Liver (tissue), 7 donors: ENCODE measurements at regions not wholly inside any gene's neighbourhood (a gene's known extent, or its start where the extent isn't known, plus 50 kb on each side); places are given as distances from the start of the nearest gene placed in this dataset.

Experiments
- DNase-seq: peaks from one replicate; pipeline ENCODE4 v3.0.0-alpha.2; 2017; ENCODE audit warnings: low spot score
- H3K27ac ChIP-seq, 2 donors: one replicate each; pipeline ENCODE4 v1.7.0; 2013; ENCODE audit warnings: inconsistent platforms in 2 of 2, low read length in 2 of 2, control low read depth in 1 of 2, low read depth in 1 of 2, mild to moderate bottlenecking in 1 of 2
- H3K27me3 ChIP-seq, 4 donors: one replicate each; pipeline versions ENCODE4 v1.6.1 to v1.7.0; 2013; ENCODE audit warnings: low read length in 3 of 4, inconsistent platforms in 1 of 4, mild to moderate bottlenecking in 1 of 4, moderate library complexity in 1 of 4; ENCODE audit not compliant: control insufficient read depth in 4 of 4, insufficient read depth in 4 of 4
- H3K36me3 ChIP-seq, 4 donors: one replicate each; pipeline versions ENCODE4 v1.6.1 to v1.7.0; 2013; ENCODE audit warnings: low read length in 3 of 4, mild to moderate bottlenecking in 3 of 4, low read depth in 1 of 4, moderate library complexity in 1 of 4; ENCODE audit not compliant: control insufficient read depth in 4 of 4, insufficient read depth in 3 of 4
- H3K4me1 ChIP-seq, 4 donors: one replicate each; pipeline versions ENCODE4 v1.6.1 to v1.7.0; 2013; ENCODE audit warnings: low read length in 3 of 4, mild to moderate bottlenecking in 3 of 4, moderate library complexity in 1 of 4; ENCODE audit not compliant: control insufficient read depth in 4 of 4, insufficient read depth in 4 of 4
- H3K4me3 ChIP-seq, 3 donors: one replicate each; pipeline versions ENCODE4 v1.6.1 to v1.7.0; 2013; ENCODE audit warnings: low read length in 3 of 3, control low read depth in 1 of 3, low read depth in 1 of 3, mild to moderate bottlenecking in 1 of 3
- H3K9ac ChIP-seq, 2 donors: one replicate each; pipeline ENCODE4 v1.7.0; 2013; ENCODE audit warnings: low read length in 2 of 2, mild to moderate bottlenecking in 2 of 2, moderate library complexity in 2 of 2, control low read depth in 1 of 2, low read depth in 1 of 2
- H3K9me3 ChIP-seq, 4 donors: one replicate each; pipeline versions ENCODE4 v1.6.1 to v1.7.0; 2013; ENCODE audit warnings: low read length in 3 of 4; ENCODE audit not compliant: control insufficient read depth in 4 of 4
- ATF3 ChIP-seq: IDR thresholded peaks from 2 replicates; pipeline ENCODE4 v1.6.1; 2016; ENCODE audit warnings: antibody characterized with exemption
- EGR1 ChIP-seq, 2 donors: IDR thresholded peaks; 2 replicates each; pipeline ENCODE4 v1.6.1; 2016 to 2018; ENCODE audit warnings: antibody characterized with exemption in 2 of 2, low read depth in 2 of 2
- FOXA1 ChIP-seq: IDR thresholded peaks from 2 replicates; pipeline ENCODE4 v1.6.1; 2016; ENCODE audit warnings: antibody characterized with exemption
- FOXA2 ChIP-seq: IDR thresholded peaks from 2 replicates; pipeline ENCODE4 v1.6.1; 2016; ENCODE audit warnings: antibody characterized with exemption
- GABPA ChIP-seq, 2 donors: IDR thresholded peaks in 1 of 2; conservative IDR thresholded peaks in 1 of 2; 2 replicates each; pipeline ENCODE4 v1.6.1; 2016; ENCODE audit warnings: antibody characterized with exemption in 2 of 2, mild to moderate bottlenecking in 1 of 2, moderate library complexity in 1 of 2
- HNF4A ChIP-seq, 2 donors: conservative IDR thresholded peaks; 2 replicates each; pipeline ENCODE4 v1.6.1; 2016; ENCODE audit warnings: antibody characterized with exemption in 2 of 2, mild to moderate bottlenecking in 2 of 2
- HNF4G ChIP-seq: IDR thresholded peaks from 2 replicates; pipeline ENCODE4 v1.6.1; 2016; ENCODE audit warnings: antibody characterized with exemption
- JUND ChIP-seq, 2 donors: IDR thresholded peaks; 2 replicates each; pipeline ENCODE4 v1.6.1; 2016; ENCODE audit warnings: antibody characterized with exemption in 2 of 2
- MAX ChIP-seq: IDR thresholded peaks from 2 replicates; pipeline ENCODE4 v1.6.1; 2016; ENCODE audit warnings: antibody characterized with exemption
- NR2F2 ChIP-seq: IDR thresholded peaks from 2 replicates; pipeline ENCODE4 v1.6.1; 2016; ENCODE audit warnings: antibody characterized with exemption
- RAD21 ChIP-seq, 2 donors: IDR thresholded peaks; 2 replicates each; pipeline ENCODE4 v1.6.1; 2016; ENCODE audit warnings: antibody characterized with exemption in 2 of 2, mild to moderate bottlenecking in 2 of 2
- REST ChIP-seq: IDR thresholded peaks from 2 replicates; pipeline ENCODE4 v1.6.1; 2016; ENCODE audit warnings: antibody characterized with exemption, mild to moderate bottlenecking
- RXRA ChIP-seq, 2 donors: IDR thresholded peaks; 2 replicates each; pipeline ENCODE4 v1.6.1; 2017 to 2018; ENCODE audit warnings: antibody characterized with exemption in 2 of 2, mild to moderate bottlenecking in 1 of 2
- SP1 ChIP-seq: IDR thresholded peaks from 2 replicates; pipeline ENCODE4 v1.6.1; 2018; ENCODE audit warnings: antibody characterized with exemption, mild to moderate bottlenecking
- TAF1 ChIP-seq: conservative IDR thresholded peaks from 2 replicates; pipeline ENCODE4 v1.6.1; 2016; ENCODE audit warnings: antibody characterized with exemption, mild to moderate bottlenecking
- YY1 ChIP-seq: IDR thresholded peaks from 2 replicates; pipeline ENCODE4 v1.6.1; 2016; ENCODE audit warnings: antibody characterized with exemption, mild to moderate bottlenecking
- ZBTB33 ChIP-seq: IDR thresholded peaks from 2 replicates; pipeline ENCODE4 v1.6.1; 2016; ENCODE audit warnings: antibody characterized with exemption
- WGBS: extraction: QIAGEN DNeasy Blood & Tissue Kit; methylation state at CpG from one replicate; pipeline ENCODE4 v1.1.7; 2013; 5-methylcytosine and 5-hydroxymethylcytosine counted together
- donor health status: healthy.
- donor health status: healthy.
- donor health status: healthy.
- donor health status: healthy.

DNA sequence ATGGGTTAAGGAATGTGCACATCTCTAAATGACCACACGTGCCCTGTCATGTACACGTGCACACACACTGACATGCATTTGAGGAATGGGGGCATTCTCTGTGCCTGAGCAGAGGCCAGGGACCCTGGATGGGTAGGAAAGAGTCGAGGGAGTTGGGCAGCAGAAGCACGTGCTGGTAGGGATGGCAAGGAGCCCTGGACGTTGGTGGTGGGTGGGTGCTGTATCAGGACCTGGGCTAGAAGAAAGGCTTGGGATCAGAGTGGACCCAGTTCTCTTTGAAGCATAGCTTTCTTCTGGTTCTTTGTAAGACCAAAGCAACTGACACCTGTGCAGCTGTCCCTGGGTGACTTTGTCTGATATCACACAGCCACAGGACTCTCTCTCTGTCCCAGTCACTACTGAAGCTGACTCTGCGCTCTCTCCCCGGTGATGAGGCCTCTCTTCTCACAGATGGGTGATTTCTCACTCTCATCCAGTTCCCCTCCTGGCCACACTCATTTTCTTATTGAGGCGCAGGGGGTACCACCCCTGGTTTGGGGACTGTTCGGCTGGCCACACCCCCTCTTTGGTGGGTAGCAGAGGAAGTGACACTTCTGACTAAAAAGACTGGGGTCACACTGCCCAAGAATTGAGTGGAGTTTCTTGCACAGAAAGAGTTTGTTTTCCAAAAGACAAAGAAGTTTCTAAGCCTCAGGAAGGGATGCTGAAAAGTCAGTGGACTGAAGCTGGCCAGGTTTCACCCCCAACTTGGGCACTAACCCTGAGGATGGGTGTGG is 171.7 kb upstream of the RTL1 start:
- 64% methylated on average over 9 of the region's 9 CpGs for WGBS
- Histone ChIP-seq H3K9ac (no peak overlapping the region), H3K9me3 (no peaks in the 10 kb centered on the region), H3K27ac (no peak overlapping the region), H3K36me3 (no peaks in the 10 kb centered on the region), H3K27me3 (peaks cover 0 to 3% (median 0%) of the 10 kb centered on the region in 4 donors), H3K4me3 (no peak overlapping the region), H3K4me1 (no peaks in the 10 kb centered on the region)
- TF ChIP-seq FOXA2: no peak
- TF ChIP-seq MAX: no peak
- DNase-seq: peak; percentile 28

DNA sequence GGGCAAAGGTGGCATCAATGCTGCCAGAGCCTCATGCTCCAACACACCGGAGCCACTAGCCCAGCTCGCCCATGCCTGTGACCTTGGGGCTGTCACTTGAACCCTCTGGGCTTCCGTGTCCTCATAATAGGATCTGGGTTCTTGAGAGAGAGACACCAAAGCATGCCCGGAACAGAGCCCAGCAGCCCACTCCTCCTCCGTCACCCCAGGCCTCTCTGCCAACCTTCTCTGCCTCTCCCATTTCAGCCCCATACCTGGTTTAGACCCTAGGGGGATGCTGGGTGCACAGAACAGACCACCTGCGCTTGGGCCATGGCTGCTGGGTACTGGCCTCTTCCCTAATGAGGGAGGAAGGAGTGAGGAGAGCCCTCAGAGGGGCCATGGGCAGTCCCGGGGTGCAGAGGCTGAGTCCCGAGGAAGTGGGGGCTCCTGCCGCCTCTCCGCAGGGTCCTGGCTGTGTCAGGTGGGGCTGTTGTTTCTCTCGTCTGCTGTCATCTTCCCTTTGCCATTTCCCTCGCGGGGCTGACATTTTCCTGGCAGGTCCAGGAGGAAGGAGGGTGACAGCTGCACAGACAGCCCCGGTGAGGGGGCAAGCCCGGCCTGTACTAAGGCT is 172.4 kb upstream of the RTL1 start:
- no peak overlapping the region for H3K4me3 ChIP-seq
- no peak overlapping the region for H3K27ac ChIP-seq
- H3K9me3 ChIP-seq: no peaks in the 10 kb centered on the region
- 64% methylated on average over 15 of the region's 15 CpGs for WGBS
- H3K9ac ChIP-seq: no peak overlapping the region
- no peaks in the 10 kb centered on the region for H3K36me3 ChIP-seq
- peak; percentile 32 for DNase-seq
- peaks cover 0 to 3% (median 0%) of the 10 kb centered on the region in 4 donors for H3K27me3 ChIP-seq
- H3K4me1 ChIP-seq: no peaks in the 10 kb centered on the region
- TF ChIP-seq JUND (IDR thresholded peaks at IDR 0.05) (no peak), NR2F2 (no peak), EGR1 (IDR thresholded peaks at IDR 0.05; ENCODE audit: low read depth in 2 of 2) (no peak), ATF3 (no peak), FOXA1 (no peak), RXRA (IDR thresholded peaks at IDR 0.05) (no peak), SP1 (no peak)

DNA sequence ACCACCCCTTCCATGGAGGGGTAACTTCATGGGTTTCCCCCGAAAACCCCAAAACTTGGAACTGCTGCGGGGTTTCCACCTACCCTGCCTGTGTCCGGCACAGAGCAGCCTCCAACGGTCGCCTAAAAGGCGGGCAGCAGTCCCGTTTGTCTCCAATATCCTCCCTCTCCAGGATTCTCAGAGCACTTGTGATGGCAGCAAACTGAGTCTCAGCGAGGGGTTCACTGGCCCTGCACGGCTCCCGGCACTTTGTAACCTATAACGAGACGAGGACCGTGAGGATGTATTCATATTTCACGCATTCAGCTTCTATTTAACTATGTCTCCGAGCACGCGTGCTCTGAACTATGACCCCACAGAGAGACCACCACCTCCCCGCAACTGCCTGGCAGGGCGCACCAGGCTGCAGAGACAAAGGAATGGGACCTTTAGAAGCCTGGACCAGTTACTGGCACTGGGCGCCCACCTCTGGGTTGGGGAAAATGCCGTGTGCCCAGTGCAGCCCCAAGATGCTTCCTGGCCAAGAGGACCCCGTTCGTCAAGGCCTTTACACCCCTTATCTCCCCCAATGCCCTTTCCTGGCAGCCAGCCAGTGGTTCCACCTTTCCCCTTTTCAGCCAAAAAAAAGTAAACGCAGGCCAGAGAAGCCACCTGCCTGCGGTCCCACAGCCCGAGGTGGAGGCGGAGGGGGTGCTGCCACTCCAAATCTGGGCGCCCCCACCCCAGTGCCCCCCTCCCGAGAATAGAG is 173.1 kb upstream of the RTL1 start:
- H3K36me3 ChIP-seq: no peaks in the 10 kb centered on the region
- peak; percentile 32 for DNase-seq
- TF ChIP-seq HNF4A (conservative IDR thresholded peaks at IDR 0.05) (no peak), JUND (IDR thresholded peaks at IDR 0.05) (no peak), SP1 (no peak), TAF1 (no peak), EGR1 (IDR thresholded peaks at IDR 0.05; ENCODE audit: low read depth in 2 of 2) (no peak), REST (no peak), ATF3 (no peak), HNF4G (no peak), ZBTB33 (no peak), RAD21 (IDR thresholded peaks at IDR 0.05) (no peak), FOXA1 (no peak), YY1 (no peak), GABPA (IDR thresholded peaks at IDR 0.05 in 1 of 2, conservative IDR thresholded peaks at IDR 0.05 in 1 of 2) (no peak), FOXA2 (no peak), NR2F2 (no peak), MAX (no peak)
- H3K4me3 ChIP-seq: no peak overlapping the region
- H3K27ac ChIP-seq: no peak overlapping the region
- H3K27me3 ChIP-seq: peaks cover 0 to 3% (median 0%) of the 10 kb centered on the region in 4 donors
- no peaks in the 10 kb centered on the region for H3K9me3 ChIP-seq
- WGBS: 54% methylated on average over 29 of the region's 29 CpGs
- no peak overlapping the region for H3K9ac ChIP-seq
- H3K4me1 ChIP-seq: no peaks in the 10 kb centered on the region
